Prostate gland (tissue), 2 donors: ENCODE measurements at regions not wholly inside any gene's neighbourhood (a gene's known extent, or its start where the extent isn't known, plus 50 kb on each side); places are given as distances from the start of the nearest gene placed in this dataset.

Experiments
- CTCF ChIP-seq, 4 experiments: fragments of 200-600 bp in 2 of 4; fragments of 450-650 bp in 2 of 4; sonication (generic) in 2 of 4; IDR thresholded peaks; 1 replicate in 3 of 4; 2 replicates in 1 of 4; pipeline ENCODE4 v1.5.1; 2016 to 2019; ENCODE audit warnings: antibody characterized with exemption in 4 of 4, mild to moderate bottlenecking in 2 of 4, moderate library complexity in 2 of 4
- POLR2AphosphoS5 ChIP-seq: sonication (generic); formaldehyde crosslinking; IDR thresholded peaks from one replicate; pipeline ENCODE4 v1.6.1; 2017; ENCODE audit warnings: antibody characterized with exemption

DNA sequence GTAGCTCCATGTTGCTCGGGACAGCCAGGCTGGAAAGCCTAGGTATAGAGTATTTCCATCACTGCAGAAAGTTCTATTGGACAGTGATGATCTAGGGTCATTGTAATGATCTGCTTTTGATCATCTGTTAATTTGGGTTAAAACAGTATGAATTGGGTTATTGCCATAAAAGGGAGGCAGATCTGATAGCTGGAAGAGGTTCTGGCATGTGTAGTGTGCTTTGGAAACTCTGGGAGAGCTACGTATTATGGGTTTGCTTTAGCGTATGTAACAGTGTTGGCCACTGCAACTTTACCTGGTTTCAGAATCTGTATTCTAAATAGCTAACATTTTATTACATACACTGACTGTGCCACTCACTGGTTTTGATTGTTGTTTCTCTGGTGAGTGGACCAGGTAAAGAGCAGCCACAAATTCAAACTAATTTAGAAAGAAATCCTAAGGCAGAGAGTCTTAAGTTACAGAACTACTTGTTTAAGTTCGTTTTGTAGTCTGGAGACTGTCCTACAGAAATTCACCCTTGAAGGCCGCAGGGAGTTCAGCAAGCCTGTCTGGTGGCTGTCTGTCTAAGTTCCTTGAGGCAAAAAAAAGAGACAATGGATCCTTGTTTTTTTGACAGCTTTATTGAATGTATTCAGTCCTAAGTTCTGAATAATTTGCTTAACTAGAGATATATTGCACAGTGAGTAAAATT, 300.3 kb downstream of the PRL start:
- TF ChIP-seq POLR2AphosphoS5 (no peak), CTCF (IDR thresholded peaks at IDR 0.05) (no peak)
